Stomach smooth muscle (tissue), 2 donors: ENCODE measurements at regions not wholly inside any gene's neighbourhood (a gene's known extent, or its start where the extent isn't known, plus 50 kb on each side); places are given as distances from the start of the nearest gene placed in this dataset.

Experiments
- H3K27ac ChIP-seq: one replicate; pipeline ENCODE4 v1.7.0; 2013; ENCODE audit warnings: mild to moderate bottlenecking, low read length, inconsistent platforms
- H3K27me3 ChIP-seq, 2 donors: one replicate each; pipeline ENCODE4 v1.7.0; 2013; ENCODE audit warnings: low read length in 2 of 2; ENCODE audit not compliant: insufficient read depth in 2 of 2, control insufficient read depth in 1 of 2
- H3K36me3 ChIP-seq, 2 donors: one replicate each; pipeline ENCODE4 v1.7.0; 2013; ENCODE audit warnings: low read length in 2 of 2; ENCODE audit not compliant: control insufficient read depth in 2 of 2, insufficient read depth in 2 of 2
- H3K4me1 ChIP-seq: one replicate; pipeline ENCODE4 v1.7.0; 2013; ENCODE audit warnings: low read length; ENCODE audit not compliant: control insufficient read depth, insufficient read depth
- H3K4me3 ChIP-seq, 2 donors: one replicate each; pipeline ENCODE4 v1.7.0; 2013; ENCODE audit warnings: low read length in 2 of 2
- H3K9ac ChIP-seq, 2 donors: one replicate each; pipeline ENCODE4 v1.7.0; 2013; ENCODE audit warnings: low read length in 2 of 2, mild to moderate bottlenecking in 1 of 2
- H3K9me3 ChIP-seq, 2 donors: one replicate each; pipeline ENCODE4 v1.7.0; 2013; ENCODE audit warnings: low read length in 2 of 2; ENCODE audit not compliant: control insufficient read depth in 2 of 2
- donor health status: healthy.
- donor health status: Pancreatic carcinoma.

DNA sequence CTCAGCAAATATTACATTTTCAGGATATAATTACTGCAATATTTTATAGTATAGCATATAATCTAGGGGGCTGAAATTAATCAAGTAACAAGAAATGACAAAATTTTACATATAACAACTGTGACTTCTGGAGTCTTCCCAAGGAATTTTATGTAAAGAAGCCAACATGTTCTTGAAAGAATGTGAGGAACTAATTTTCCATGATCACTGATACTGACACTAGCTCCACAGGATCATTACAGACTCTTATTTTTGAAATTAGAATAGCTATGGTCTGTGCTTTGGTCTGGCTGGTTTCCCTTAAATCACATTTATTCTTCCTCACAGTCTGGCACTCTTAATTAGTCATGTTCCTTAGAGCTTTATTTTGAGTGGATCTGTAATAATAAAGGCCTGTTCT is 267.7 kb upstream of the SEMA3A start:
- H3K36me3 ChIP-seq: no peaks in the 10 kb centered on the region
- no peaks in the 10 kb centered on the region for H3K9me3 ChIP-seq
- no peak overlapping the region for H3K9ac ChIP-seq
- H3K27me3 ChIP-seq: no peaks in the 10 kb centered on the region
- H3K4me1 ChIP-seq: no peaks in the 10 kb centered on the region
- no peak overlapping the region for H3K27ac ChIP-seq
- no peak overlapping the region for H3K4me3 ChIP-seq

DNA sequence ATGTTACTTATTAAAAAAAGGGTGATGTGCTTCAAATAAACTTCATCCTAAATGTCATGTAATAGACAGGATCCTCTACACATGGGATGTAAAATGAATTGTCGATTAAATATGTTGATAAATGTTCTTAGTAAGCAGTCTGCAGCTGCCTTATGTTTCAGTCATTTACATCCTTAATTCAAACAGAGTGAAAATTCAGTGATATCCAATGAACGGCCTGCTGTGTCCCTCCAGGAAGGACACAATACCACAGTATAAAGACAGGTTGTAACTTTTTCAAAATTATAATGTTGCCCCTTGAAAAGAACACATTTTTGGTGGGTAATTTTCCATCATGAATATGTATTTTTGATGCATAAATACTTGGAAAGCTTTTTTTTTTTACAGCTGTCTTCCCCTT is 266.5 kb upstream of the SEMA3A start:
- Histone ChIP-seq H3K4me3 (no peak overlapping the region), H3K9me3 (no peaks in the 10 kb centered on the region), H3K9ac (no peak overlapping the region), H3K27ac (no peak overlapping the region), H3K4me1 (no peaks in the 10 kb centered on the region), H3K27me3 (no peaks in the 10 kb centered on the region), H3K36me3 (no peaks in the 10 kb centered on the region)

DNA sequence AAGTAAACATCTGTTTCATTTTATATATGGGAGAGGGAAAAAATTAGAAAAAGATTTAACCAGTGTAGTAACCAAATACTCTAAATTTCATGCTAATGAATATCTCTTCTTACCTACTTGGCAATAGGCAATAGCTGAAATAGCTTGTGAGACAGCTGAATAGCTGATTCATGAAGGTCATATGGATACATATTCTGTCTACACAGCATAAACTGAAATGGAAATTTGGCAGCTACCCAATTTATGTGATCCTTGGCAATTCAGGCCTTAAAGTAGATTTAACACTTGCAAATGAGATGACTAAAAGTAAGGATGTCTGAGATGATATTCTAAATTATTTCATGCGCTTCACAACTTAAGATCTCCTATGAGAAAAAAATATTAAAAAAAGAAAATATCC is 261.2 kb upstream of the SEMA3A start:
- Histone ChIP-seq H3K9me3 (no peaks in the 10 kb centered on the region), H3K4me3 (no peak overlapping the region), H3K9ac (no peak overlapping the region), H3K27me3 (no peaks in the 10 kb centered on the region), H3K36me3 (no peaks in the 10 kb centered on the region), H3K27ac (no peak overlapping the region), H3K4me1 (no peaks in the 10 kb centered on the region)

DNA sequence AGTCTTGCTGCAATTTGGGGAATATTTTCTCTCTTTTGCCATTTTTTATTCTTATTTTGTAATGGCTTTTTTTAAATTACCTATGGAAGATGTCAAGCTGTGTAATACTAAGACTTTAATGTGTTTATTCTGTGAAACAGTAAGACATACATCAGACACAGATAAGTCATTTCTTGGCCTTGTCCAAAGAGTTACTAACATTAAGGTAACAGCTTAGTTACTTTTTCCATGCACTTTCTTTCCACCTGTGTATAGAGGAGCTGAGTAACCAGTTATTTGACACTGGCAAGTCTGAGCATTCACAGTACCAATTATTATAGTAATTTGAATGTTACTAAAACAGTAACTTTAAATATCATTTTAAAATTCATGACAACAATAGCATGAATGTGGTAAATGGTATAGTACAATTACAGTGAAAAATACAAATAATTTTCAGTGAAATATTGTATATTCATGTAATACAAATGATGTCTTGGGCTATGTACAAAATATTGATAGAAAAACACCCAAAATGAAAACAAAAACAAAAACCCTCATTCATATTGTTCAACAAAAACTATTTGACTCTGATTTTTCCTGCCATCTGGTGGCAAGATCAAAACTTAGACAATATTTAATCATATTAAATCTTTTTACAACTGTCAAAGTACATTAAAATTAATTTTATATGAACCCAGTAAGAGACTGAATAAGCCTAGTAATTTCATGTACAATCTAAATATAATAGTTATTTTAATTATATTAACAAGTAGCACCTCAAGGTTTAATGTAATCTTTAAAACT is 259.8 kb upstream of the SEMA3A start:
- Histone ChIP-seq H3K4me3 (no peak overlapping the region), H3K27ac (no peak overlapping the region), H3K36me3 (no peaks in the 10 kb centered on the region), H3K9me3 (peaks cover 0 to 2% of the 10 kb centered on the region in 2 donors), H3K27me3 (no peaks in the 10 kb centered on the region), H3K9ac (no peak overlapping the region), H3K4me1 (no peaks in the 10 kb centered on the region)

DNA sequence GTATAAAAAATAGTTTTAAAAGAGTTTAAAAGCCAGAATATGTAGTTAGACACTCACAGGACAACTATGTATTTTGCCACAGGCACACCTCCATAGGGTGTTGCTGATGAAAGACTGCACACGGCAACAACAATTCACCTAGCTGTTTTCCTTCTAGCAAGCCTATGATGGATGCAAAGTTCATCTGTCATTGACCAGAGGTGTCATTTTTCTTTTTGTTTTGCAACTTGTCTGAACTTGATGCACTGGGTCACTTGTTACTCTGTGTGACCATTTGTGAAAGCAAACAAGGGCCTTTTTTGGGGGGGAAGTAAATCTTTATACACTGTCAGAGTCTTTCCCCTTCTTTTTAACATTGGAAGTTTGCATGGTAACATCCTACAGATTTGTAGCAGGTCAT is 258.0 kb upstream of the SEMA3A start:
- H3K4me1 ChIP-seq: no peaks in the 10 kb centered on the region
- no peaks in the 10 kb centered on the region for H3K27me3 ChIP-seq
- H3K4me3 ChIP-seq: no peak overlapping the region
- no peaks in the 10 kb centered on the region for H3K36me3 ChIP-seq
- H3K27ac ChIP-seq: no peak overlapping the region
- peaks cover 0 to 6% of the 10 kb centered on the region in 2 donors for H3K9me3 ChIP-seq
- H3K9ac ChIP-seq: no peak overlapping the region

DNA sequence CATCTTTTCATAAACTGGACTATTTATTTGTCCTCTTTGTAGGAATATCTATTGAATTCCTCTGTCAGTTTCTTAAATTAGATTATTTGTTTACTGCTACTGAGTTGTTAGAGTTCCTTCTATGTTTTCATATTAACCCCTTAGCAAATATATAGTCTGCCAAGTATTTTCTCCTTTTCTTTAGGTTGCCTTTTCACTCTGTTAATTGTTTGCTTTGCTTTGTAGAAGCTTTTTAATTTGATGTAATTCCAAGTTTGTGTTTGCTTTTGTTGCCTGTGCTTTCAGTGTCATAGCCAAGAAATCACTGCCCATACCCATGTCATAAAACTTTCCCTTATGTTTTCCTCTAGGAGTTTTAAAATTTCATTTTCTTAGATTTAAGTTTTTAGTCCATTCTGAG is 256.2 kb upstream of the SEMA3A start:
- Histone ChIP-seq H3K36me3 (no peaks in the 10 kb centered on the region), H3K9me3 (peaks cover 0 to 6% of the 10 kb centered on the region in 2 donors), H3K27ac (no peak overlapping the region), H3K9ac (no peak overlapping the region), H3K4me3 (no peak overlapping the region), H3K27me3 (no peaks in the 10 kb centered on the region), H3K4me1 (no peaks in the 10 kb centered on the region)

DNA sequence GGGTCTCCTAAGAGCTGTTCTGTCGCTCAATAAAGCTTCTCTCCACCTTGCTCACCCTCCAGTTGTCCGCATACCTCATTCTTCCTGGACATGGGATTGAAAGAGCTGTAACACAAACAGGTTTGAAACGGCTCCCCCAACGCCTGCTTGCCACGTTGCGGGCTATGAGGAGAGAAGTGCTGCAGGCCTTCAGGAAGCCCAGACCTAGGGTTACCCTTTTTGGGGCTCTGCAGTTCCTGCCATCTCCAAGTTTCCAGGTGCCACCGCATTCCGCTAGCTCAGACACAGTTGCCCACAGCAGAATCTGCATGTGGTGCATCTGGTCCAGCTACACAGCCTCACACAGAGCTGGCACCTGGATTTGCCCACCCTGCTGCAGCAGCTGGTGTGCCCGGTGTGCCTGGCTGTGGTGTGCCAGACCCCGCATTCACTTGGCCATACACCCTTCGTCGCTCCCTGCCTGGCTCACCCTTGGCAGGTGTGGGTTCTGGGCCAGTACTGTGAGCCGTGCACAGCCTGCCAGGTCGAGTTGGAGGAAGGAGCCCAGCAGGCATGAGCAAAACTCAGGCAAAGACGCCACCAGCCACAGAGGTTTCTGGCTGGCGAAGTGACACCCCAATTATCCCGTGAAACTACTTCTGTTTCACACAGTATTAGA is 253.2 kb upstream of the SEMA3A start:
- no peak overlapping the region for H3K9ac ChIP-seq
- no peaks in the 10 kb centered on the region for H3K4me1 ChIP-seq
- no peaks in the 10 kb centered on the region for H3K36me3 ChIP-seq
- H3K4me3 ChIP-seq: no peak overlapping the region
- no peak overlapping the region for H3K27ac ChIP-seq
- H3K27me3 ChIP-seq: no peaks in the 10 kb centered on the region
- H3K9me3 ChIP-seq: peaks cover 0 to 6% of the 10 kb centered on the region in 2 donors

DNA sequence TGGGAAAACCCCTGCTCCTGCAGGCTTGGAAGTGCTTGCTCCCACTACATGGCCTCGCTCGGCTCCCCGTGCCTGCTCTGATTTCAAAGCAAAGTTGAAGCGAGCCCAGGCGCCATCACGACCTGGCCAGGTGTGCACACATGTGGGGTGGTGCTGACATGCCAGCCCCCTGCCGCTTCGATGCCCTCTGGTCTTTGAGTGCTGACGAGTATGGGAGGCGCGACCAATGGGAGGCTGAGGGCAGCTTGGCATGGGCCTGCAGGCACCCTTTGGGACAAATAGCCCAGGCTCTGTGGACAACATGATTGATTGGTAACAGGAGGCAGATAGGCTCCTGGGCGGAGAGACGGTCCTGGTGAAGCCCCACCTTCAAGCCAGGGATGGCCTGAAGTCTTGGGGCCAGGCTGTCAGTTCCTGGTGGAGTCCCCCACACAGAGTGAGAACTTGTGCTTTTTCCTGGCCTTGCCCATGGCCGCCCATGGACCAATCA is 252.4 kb upstream of the SEMA3A start:
- Histone ChIP-seq H3K27ac (no peak overlapping the region), H3K27me3 (no peaks in the 10 kb centered on the region), H3K36me3 (no peaks in the 10 kb centered on the region), H3K4me3 (no peak overlapping the region), H3K9ac (no peak overlapping the region), H3K9me3 (peaks cover 0 to 6% of the 10 kb centered on the region in 2 donors), H3K4me1 (no peaks in the 10 kb centered on the region)

DNA sequence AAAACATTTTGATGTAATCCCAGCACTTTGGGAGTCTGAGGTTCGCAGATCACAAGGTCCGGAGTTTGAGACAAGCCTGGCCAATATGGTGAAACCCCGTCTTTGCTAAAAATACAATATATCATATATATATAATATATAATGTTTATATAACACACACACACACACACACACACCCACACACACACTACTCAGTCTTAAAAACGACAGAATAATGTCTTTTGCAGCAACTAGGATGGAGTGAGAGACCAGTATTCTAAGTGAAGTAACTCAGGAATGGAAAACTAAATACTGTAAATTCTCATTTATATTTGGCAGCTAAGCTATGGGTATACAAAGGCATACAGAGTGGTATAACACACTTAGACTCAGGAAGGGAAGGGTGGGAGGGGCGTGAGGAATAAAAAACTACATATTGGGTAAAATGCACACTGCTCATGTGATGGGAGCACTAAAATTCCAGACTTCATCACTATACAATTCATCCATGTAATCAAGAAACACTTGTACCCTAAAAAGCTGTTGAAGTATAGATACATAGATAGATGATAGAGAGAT is 231.2 kb upstream of the SEMA3A start:
- Histone ChIP-seq H3K27ac (no peak overlapping the region), H3K27me3 (no peaks in the 10 kb centered on the region), H3K4me1 (no peaks in the 10 kb centered on the region), H3K36me3 (no peaks in the 10 kb centered on the region), H3K9me3 (peaks cover 2 to 3% of the 10 kb centered on the region in 2 donors), H3K4me3 (no peak overlapping the region), H3K9ac (no peak overlapping the region)

DNA sequence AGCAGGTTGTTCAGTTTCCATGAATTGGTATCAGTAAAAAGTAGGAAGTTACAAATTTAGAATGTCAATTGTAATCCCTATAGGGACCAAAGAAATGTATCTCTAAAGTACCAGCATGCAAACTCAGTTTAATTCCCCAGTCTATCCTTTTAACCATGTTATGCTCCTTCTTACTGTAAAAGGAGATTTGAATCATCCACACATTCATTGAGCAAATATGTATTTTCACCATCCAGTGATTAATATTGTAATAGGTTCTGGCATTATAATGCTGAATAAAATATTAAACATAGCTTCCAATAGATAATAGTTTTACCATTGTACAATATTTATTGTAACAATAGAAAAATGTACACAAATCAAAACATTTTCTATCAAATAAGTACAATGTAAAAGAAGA is 228.2 kb upstream of the SEMA3A start:
- Histone ChIP-seq H3K27me3 (no peaks in the 10 kb centered on the region), H3K36me3 (no peaks in the 10 kb centered on the region), H3K4me1 (no peaks in the 10 kb centered on the region), H3K9ac (no peak overlapping the region), H3K9me3 (peaks cover 2 to 3% of the 10 kb centered on the region in 2 donors), H3K27ac (no peak overlapping the region), H3K4me3 (no peak overlapping the region)
